Gastroesophageal sphincter (tissue), 3 donors: ENCODE measurements at regions not wholly inside any gene's neighbourhood (a gene's known extent, or its start where the extent isn't known, plus 50 kb on each side); places are given as distances from the start of the nearest gene placed in this dataset.
"Not testable (repeated sequence)": the region's sequence is repeated elsewhere in the genome, so short reads cannot be mapped to it uniquely, and the experiment has no call there.

Experiments used
- CTCF ChIP-seq, 4 experiments: fragments of 200-600 bp in 2 of 4; fragments of 450-650 bp in 2 of 4; sonication (generic) in 1 of 4; IDR thresholded peaks; one replicate each; pipeline ENCODE4 v1.5.1; 2017 to 2019; ENCODE audit warnings: antibody characterized with exemption in 4 of 4, mild to moderate bottlenecking in 2 of 4, moderate library complexity in 2 of 4
- EP300 ChIP-seq: sonication (generic); formaldehyde crosslinking; IDR thresholded peaks from one replicate; pipeline ENCODE4 v1.6.1; 2017; ENCODE audit warnings: antibody characterized with exemption, mild to moderate bottlenecking
- POLR2A ChIP-seq, 2 donors: fragments of 450-650 bp; IDR thresholded peaks; one replicate each; pipeline ENCODE4 v1.6.1; 2017; ENCODE audit warnings: antibody characterized with exemption in 2 of 2, mild to moderate bottlenecking in 2 of 2, moderate library complexity in 1 of 2
- POLR2AphosphoS5 ChIP-seq: sonication (generic); formaldehyde crosslinking; IDR thresholded peaks from one replicate; pipeline ENCODE4 v1.6.1; 2017; ENCODE audit warnings: antibody characterized with exemption

- not testable (repeated sequence) for TF ChIP-seq CTCF (IDR thresholded peaks at IDR 0.05); POLR2A (IDR thresholded peaks at IDR 0.05); POLR2AphosphoS5; EP300
These were observed 74.2 kb downstream of the NPIPB5 start for GRCh38 chr16:22584941-22585340.
